OCI-LY1 (cell line): ENCODE measurements at regions not wholly inside any gene's neighbourhood (a gene's known extent, or its start where the extent isn't known, plus 50 kb on each side); places are given as distances from the start of the nearest gene placed in this dataset.

ENCODE experiments used
- H2AFZ ChIP-seq: fragments of 200-600 bp; sonication (generic), shearing (Covaris generic); 2 replicates; pipeline ENCODE4 v1.6.0; 2014; ENCODE audit warnings: antibody characterized with exemption, mild to moderate bottlenecking, low read length
- H3F3A ChIP-seq: fragments of 200-600 bp; sonication (generic), shearing (Covaris generic); 2 replicates; pipeline ENCODE4 v1.6.0; 2014; ENCODE audit warnings: mild to moderate bottlenecking, antibody characterized with exemption, low read length, moderate library complexity; ENCODE audit not compliant: insufficient read depth
- H3K27ac ChIP-seq: fragments of 200-600 bp; sonication (generic); 2 replicates; pipeline ENCODE4 v1.5.1; 2014; ENCODE audit warnings: low read length, mixed run types, mild to moderate bottlenecking, low read depth; ENCODE audit not compliant: poor library complexity, severe bottlenecking
- H3K27me3 ChIP-seq: fragments of 200-600 bp; sonication (generic); 2 replicates; pipeline ENCODE4 v1.6.0; 2014; ENCODE audit warnings: antibody characterized with exemption, mild to moderate bottlenecking, low read length, moderate library complexity; ENCODE audit not compliant: insufficient read depth
- H3K36me3 ChIP-seq: fragments of 200-600 bp; sonication (generic); 2 replicates; pipeline ENCODE4 v1.6.1; 2014; ENCODE audit warnings: mild to moderate bottlenecking, antibody characterized with exemption, low read length, moderate library complexity, mixed read lengths; ENCODE audit not compliant: insufficient read depth
- H3K4me1 ChIP-seq: fragments of 200-600 bp; sonication (generic); 2 replicates; pipeline ENCODE4 v1.5.1; 2014; ENCODE audit warnings: mild to moderate bottlenecking, low read length, moderate library complexity; ENCODE audit not compliant: insufficient read depth, severe bottlenecking
- H3K4me2 ChIP-seq: fragments of 200-600 bp; sonication (generic), shearing (Covaris generic); 2 replicates; pipeline ENCODE4 v1.6.1; 2014; ENCODE audit warnings: low read length
- H3K4me3 ChIP-seq: fragments of 200-600 bp; sonication (generic); 2 replicates; pipeline ENCODE4 v1.5.1; 2014; ENCODE audit warnings: low read length, low read depth, mild to moderate bottlenecking, mixed read lengths; ENCODE audit not compliant: poor library complexity, severe bottlenecking
- H3K79me2 ChIP-seq: fragments of 200-600 bp; shearing (Covaris generic); 2 replicates; pipeline ENCODE4 v1.6.1; 2016; ENCODE audit warnings: mixed run types, low read length, mixed read lengths; ENCODE audit not compliant: insufficient read depth
- H3K9ac ChIP-seq: fragments of 200-600 bp; sonication (generic), shearing (Covaris generic); 2 replicates; pipeline ENCODE4 v1.6.1; 2014; ENCODE audit warnings: mild to moderate bottlenecking, low read length, mixed read lengths
- H3K9me2 ChIP-seq: fragments of 200-600 bp; sonication (generic), shearing (Covaris generic); 2 replicates; pipeline ENCODE4 v1.6.1; 2014; ENCODE audit warnings: low read depth, mild to moderate bottlenecking, low read length, mixed read lengths
- H3K9me3 ChIP-seq: fragments of 200-600 bp; shearing (Covaris generic); 2 replicates; pipeline ENCODE4 v1.6.1; 2014; ENCODE audit warnings: low read length, mixed read lengths
- H4K20me1 ChIP-seq: fragments of 200-600 bp; sonication (generic), shearing (Covaris generic); 2 replicates; pipeline ENCODE4 v1.6.0; 2016; ENCODE audit warnings: mild to moderate bottlenecking, low read length; ENCODE audit not compliant: insufficient read depth
- EZH2 ChIP-seq: fragments of 200-600 bp; sonication (generic), shearing (Covaris generic); IDR thresholded peaks from 2 replicates; pipeline ENCODE4 v1.8.0; 2017; ENCODE audit warnings: borderline replicate concordance, mixed run types, mild to moderate bottlenecking, antibody characterized with exemption, low read length, moderate library complexity, mixed read lengths
- TF ChIP-seq, protein P1 (sequence below): fragments of 200-600 bp; sonication (generic), shearing (Covaris generic); IDR thresholded peaks from 2 replicates; pipeline ENCODE4 v1.5.1; 2017; ENCODE audit warnings: mild to moderate bottlenecking, antibody characterized with exemption, low read length, moderate library complexity, mixed read lengths

DNA sequence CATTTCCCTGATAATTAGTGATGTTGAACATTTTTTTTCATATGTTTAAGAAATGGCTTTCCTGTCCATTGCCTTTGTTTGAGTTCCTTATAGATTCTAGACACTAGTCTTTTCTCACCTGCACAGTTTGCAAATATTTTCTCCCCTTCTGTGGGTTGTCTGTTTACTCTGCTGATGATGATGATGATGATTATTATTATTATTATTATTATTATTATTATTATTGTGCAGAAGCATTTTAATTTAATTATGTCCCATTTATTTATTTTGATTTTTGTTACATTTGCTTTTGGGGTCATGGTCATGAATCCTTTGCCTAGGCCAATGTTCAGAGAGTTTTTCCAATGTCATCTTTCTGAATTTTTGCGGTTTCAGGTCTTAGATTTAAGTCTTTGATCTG is 492.5 kb upstream of the TSHZ3 start:
- no peak overlapping the region for H2AFZ ChIP-seq
- no peak for TF ChIP-seq EZH2
- TF ChIP-seq, protein P1, sequence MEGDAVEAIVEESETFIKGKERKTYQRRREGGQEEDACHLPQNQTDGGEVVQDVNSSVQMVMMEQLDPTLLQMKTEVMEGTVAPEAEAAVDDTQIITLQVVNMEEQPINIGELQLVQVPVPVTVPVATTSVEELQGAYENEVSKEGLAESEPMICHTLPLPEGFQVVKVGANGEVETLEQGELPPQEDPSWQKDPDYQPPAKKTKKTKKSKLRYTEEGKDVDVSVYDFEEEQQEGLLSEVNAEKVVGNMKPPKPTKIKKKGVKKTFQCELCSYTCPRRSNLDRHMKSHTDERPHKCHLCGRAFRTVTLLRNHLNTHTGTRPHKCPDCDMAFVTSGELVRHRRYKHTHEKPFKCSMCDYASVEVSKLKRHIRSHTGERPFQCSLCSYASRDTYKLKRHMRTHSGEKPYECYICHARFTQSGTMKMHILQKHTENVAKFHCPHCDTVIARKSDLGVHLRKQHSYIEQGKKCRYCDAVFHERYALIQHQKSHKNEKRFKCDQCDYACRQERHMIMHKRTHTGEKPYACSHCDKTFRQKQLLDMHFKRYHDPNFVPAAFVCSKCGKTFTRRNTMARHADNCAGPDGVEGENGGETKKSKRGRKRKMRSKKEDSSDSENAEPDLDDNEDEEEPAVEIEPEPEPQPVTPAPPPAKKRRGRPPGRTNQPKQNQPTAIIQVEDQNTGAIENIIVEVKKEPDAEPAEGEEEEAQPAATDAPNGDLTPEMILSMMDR, result no peak
- no peak overlapping the region for H3K4me2 ChIP-seq
- no peaks in the 10 kb centered on the region for H3K27me3 ChIP-seq
- no peaks in the 10 kb centered on the region for H3K79me2 ChIP-seq
- H3K27ac ChIP-seq, result no peak overlapping the region
- no peak overlapping the region for H3K4me3 ChIP-seq
- no peaks in the 10 kb centered on the region for H3K4me1 ChIP-seq
- H3K9me3 ChIP-seq, result no peaks in the 10 kb centered on the region
- no peaks in the 10 kb centered on the region for H3K36me3 ChIP-seq
- H4K20me1 ChIP-seq, result no peaks in the 10 kb centered on the region
- H3K9ac ChIP-seq, result no peak overlapping the region
- no peaks in the 10 kb centered on the region for H3F3A ChIP-seq
- H3K9me2 ChIP-seq, result no peaks in the 10 kb centered on the region

DNA sequence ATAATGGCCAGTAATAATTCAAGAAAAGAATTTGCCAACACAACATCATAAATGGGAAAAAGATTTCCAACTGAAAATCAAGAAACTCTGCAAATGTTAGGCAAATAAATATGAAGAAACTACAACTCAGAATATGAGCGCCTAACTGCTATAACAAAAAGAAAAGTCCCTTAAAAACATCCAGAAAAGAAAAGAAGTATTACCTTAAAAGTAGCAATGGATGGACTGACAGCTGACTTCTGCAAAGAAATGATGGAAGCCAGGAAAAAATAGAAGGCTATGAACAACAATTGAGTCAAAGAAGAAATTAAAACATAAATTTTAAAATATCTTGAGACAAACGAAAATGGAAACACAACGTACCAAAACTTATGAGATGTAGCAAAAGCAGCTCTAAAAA is 482.3 kb upstream of the ZNF507 start:
- no peaks in the 10 kb centered on the region for H3K27me3 ChIP-seq
- H3K9ac ChIP-seq, result no peak overlapping the region
- TF ChIP-seq, protein P1, result no peak
- no peak for TF ChIP-seq EZH2
- no peak overlapping the region for H3K27ac ChIP-seq
- H3K4me2 ChIP-seq, result no peak overlapping the region
- no peak overlapping the region for H2AFZ ChIP-seq
- no peaks in the 10 kb centered on the region for H3K9me2 ChIP-seq
- no peaks in the 10 kb centered on the region for H3K4me1 ChIP-seq
- H3K9me3 ChIP-seq, result peaks cover 14% of the 10 kb centered on the region; the same call in 1 of the 2 replicates
- H3K4me3 ChIP-seq, result no peak overlapping the region
- no peaks in the 10 kb centered on the region for H4K20me1 ChIP-seq
- no peaks in the 10 kb centered on the region for H3K36me3 ChIP-seq
- H3F3A ChIP-seq, result no peaks in the 10 kb centered on the region
- no peaks in the 10 kb centered on the region for H3K79me2 ChIP-seq

DNA sequence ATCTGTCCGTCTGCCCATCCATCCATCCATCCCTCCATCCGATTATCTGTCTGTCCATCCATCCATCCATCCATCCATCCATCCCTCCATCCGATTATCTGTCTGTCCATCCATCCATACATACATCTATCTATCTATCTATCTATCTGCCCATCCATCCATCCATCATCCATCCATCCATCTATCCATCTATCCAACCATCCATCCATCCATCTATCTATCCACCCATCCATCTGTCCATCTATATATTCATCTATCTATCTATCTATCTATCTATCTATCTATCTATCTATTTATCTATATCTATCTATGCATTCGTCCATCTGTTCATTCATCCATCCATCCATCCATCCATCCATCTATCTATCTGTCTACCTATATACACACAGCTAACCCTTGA is 471.1 kb upstream of the ZNF507 start:
- no peak overlapping the region for H3K27ac ChIP-seq
- H3K4me3 ChIP-seq, result no peak overlapping the region
- H3K4me1 ChIP-seq, result no peaks in the 10 kb centered on the region
- H4K20me1 ChIP-seq, result no peaks in the 10 kb centered on the region
- no peaks in the 10 kb centered on the region for H3K9me2 ChIP-seq
- no peak overlapping the region for H3K9ac ChIP-seq
- no peak for TF ChIP-seq EZH2
- TF ChIP-seq, protein P1, result no peak
- no peaks in the 10 kb centered on the region for H3F3A ChIP-seq
- no peaks in the 10 kb centered on the region for H3K36me3 ChIP-seq
- no peaks in the 10 kb centered on the region for H3K9me3 ChIP-seq
- H3K79me2 ChIP-seq, result no peaks in the 10 kb centered on the region
- H2AFZ ChIP-seq, result no peak overlapping the region
- H3K27me3 ChIP-seq, result no peaks in the 10 kb centered on the region
- H3K4me2 ChIP-seq, result no peak overlapping the region
